Vagina (tissue), 2 donors: ENCODE measurements at regions not wholly inside any gene's neighbourhood (a gene's known extent, or its start where the extent isn't known, plus 50 kb on each side); places are given as distances from the start of the nearest gene placed in this dataset.

ENCODE experiments used
- CTCF ChIP-seq, 3 experiments: fragments of 450-650 bp in 2 of 3; fragments of 200-600 bp in 1 of 3; sonication (generic) in 1 of 3; IDR thresholded peaks; one replicate each; pipeline ENCODE4 v1.5.1; 2017 to 2019; ENCODE audit warnings: antibody characterized with exemption in 3 of 3, mild to moderate bottlenecking in 2 of 3, moderate library complexity in 2 of 3
- POLR2A ChIP-seq, 2 donors: fragments of 450-650 bp; IDR thresholded peaks; one replicate each; pipeline ENCODE4 v1.6.1; 2017; ENCODE audit warnings: antibody characterized with exemption in 2 of 2, mild to moderate bottlenecking in 2 of 2, moderate library complexity in 2 of 2
- POLR2AphosphoS5 ChIP-seq, 2 donors: sonication (generic); formaldehyde crosslinking; IDR thresholded peaks; one replicate each; pipeline ENCODE4 v1.9.0; 2017; ENCODE audit warnings: antibody characterized with exemption in 2 of 2, mild to moderate bottlenecking in 2 of 2, low read depth in 1 of 2; ENCODE audit not compliant: insufficient read depth in 1 of 2

- TF ChIP-seq POLR2A (IDR thresholded peaks at IDR 0.05), result no peak
- no peak for TF ChIP-seq CTCF (IDR thresholded peaks at IDR 0.05)
- TF ChIP-seq POLR2AphosphoS5 (IDR thresholded peaks at IDR 0.05; ENCODE audit: insufficient read depth in 1 of 2, low read depth in 1 of 2), result no peak
Observed at GRCh38 chr10:62981096-62981495, 152.0 kb upstream of the NRBF2 start.
